Endothelial cell of umbilical vein (primary cell): ENCODE measurements at regions not wholly inside any gene's neighbourhood (a gene's known extent, or its start where the extent isn't known, plus 50 kb on each side); places are given as distances from the start of the nearest gene placed in this dataset.

Experiments
- CTCF ChIP-seq, 2 donors: IDR thresholded peaks; 1 replicate in 1 of 2; 2 replicates in 1 of 2; pipeline ENCODE4 v1.5.1; 2011; ENCODE audit warnings: low read length in 2 of 2, mild to moderate bottlenecking in 2 of 2, moderate library complexity in 2 of 2, control low read depth in 1 of 2, inconsistent platforms in 1 of 2, low read depth in 1 of 2; ENCODE audit not compliant: insufficient read depth in 1 of 2; ENCODE audit errors: extremely low read depth in 1 of 2
- EZH2 ChIP-seq: IDR thresholded peaks from 2 replicates; pipeline ENCODE4 v1.6.1; 2012; ENCODE audit warnings: borderline replicate concordance, low read depth, mild to moderate bottlenecking, moderate library complexity, low read length, inconsistent platforms; ENCODE audit not compliant: severe bottlenecking
- GATA2 ChIP-seq: IDR thresholded peaks from 2 replicates; pipeline ENCODE4 v1.7.0; 2011; ENCODE audit warnings: low read depth, mild to moderate bottlenecking, moderate library complexity, mixed read lengths, low read length; ENCODE audit not compliant: insufficient read length, insufficient read depth
- MAX ChIP-seq: IDR thresholded peaks from 2 replicates; pipeline ENCODE4 v1.6.1; 2011; ENCODE audit not compliant: insufficient read depth, insufficient read length
- POLR2A ChIP-seq: IDR thresholded peaks from 2 replicates; pipeline ENCODE4 v1.6.1; 2012; ENCODE audit warnings: low read depth, mild to moderate bottlenecking, control low read depth, low read length
- POLR2AphosphoS5 ChIP-seq: IDR thresholded peaks from 2 replicates; pipeline ENCODE4 v1.6.1; 2012; ENCODE audit warnings: low read depth, mild to moderate bottlenecking, control low read depth, low read length, moderate library complexity; ENCODE audit not compliant: insufficient read depth

GRCh38 chr14:61950340-61950739 is 188.1 kb downstream of the SNAPC1 start:
- TF ChIP-seq POLR2A, result no peak
- TF ChIP-seq MAX, result no peak
- no peak for TF ChIP-seq CTCF (IDR thresholded peaks at IDR 0.05; ENCODE audit: extremely low read depth in 1 of 2, insufficient read depth in 1 of 2, low read depth in 1 of 2, low read length in 2 of 2)
- no peak for TF ChIP-seq GATA2
- no peak for TF ChIP-seq POLR2AphosphoS5
- no peak for TF ChIP-seq EZH2
